ENCODE measurements at regions not wholly inside any gene's neighbourhood (a gene's known extent, or its start where the extent isn't known, plus 50 kb on each side); places are given as distances from the start of the nearest gene placed in this dataset.

- no peak for FAIRE-seq
These were observed 137.6 kb downstream of the GOLIM4 start for GRCh38 chr3:167958141-167958540.

GRCh38 chr3:167952969-167953368, 142.8 kb downstream of the GOLIM4 start:
- FAIRE-seq, result no peak

- FAIRE-seq, result no peak
These were observed 145.5 kb downstream of the GOLIM4 start for GRCh38 chr3:167950212-167950611.

GRCh38 chr3:167941234-167941995, 154.3 kb downstream of the GOLIM4 start:
- FAIRE-seq, result no peak

GRCh38 chr3:167940241-167940640, 155.5 kb downstream of the GOLIM4 start:
- FAIRE-seq, result no peak

GRCh38 chr3:167938516-167938915, 157.2 kb downstream of the GOLIM4 start:
- no peak for FAIRE-seq

GRCh38 chr3:167936019-167936418, 159.7 kb downstream of the GOLIM4 start:
- no peak for FAIRE-seq

- no peak for FAIRE-seq
These were observed 165.3 kb downstream of the GOLIM4 start for GRCh38 chr3:167930453-167930852.

- no peak for FAIRE-seq
These were observed 165.8 kb downstream of the GOLIM4 start for GRCh38 chr3:167929968-167930367.

GRCh38 chr3:167928381-167928780, 167.3 kb downstream of the GOLIM4 start:
- FAIRE-seq, result no peak

- no peak for FAIRE-seq
These were observed 175.0 kb downstream of the GOLIM4 start for GRCh38 chr3:167920747-167921146.

- FAIRE-seq, result no peak
These were observed 176.1 kb downstream of the GOLIM4 start for GRCh38 chr3:167919590-167919989.

GRCh38 chr3:167918686-167919085, 177.0 kb downstream of the GOLIM4 start:
- FAIRE-seq, result no peak

GRCh38 chr3:167918008-167918596, 177.6 kb downstream of the GOLIM4 start:
- no peak for FAIRE-seq

GRCh38 chr3:167913219-167913835, 177.8 kb downstream of the SERPINI1 start:
- FAIRE-seq, result no peak

- FAIRE-seq, result no peak
These were observed 174.4 kb downstream of the SERPINI1 start for GRCh38 chr3:167909952-167910351.

- no peak for FAIRE-seq
These were observed 174.0 kb downstream of the SERPINI1 start for GRCh38 chr3:167909504-167909896.

- no peak for FAIRE-seq
These were observed 173.4 kb downstream of the SERPINI1 start for GRCh38 chr3:167908746-167909503.

GRCh38 chr3:167908221-167908620, 172.7 kb downstream of the SERPINI1 start:
- FAIRE-seq, result no peak

- FAIRE-seq, result no peak
These were observed 165.6 kb downstream of the SERPINI1 start for GRCh38 chr3:167901138-167901537.

- FAIRE-seq, result no peak
These were observed 163.6 kb downstream of the SERPINI1 start for GRCh38 chr3:167899093-167899492.

GRCh38 chr3:167898091-167898490, 162.6 kb downstream of the SERPINI1 start:
- FAIRE-seq, result no peak

GRCh38 chr3:167895684-167896083, 160.2 kb downstream of the SERPINI1 start:
- FAIRE-seq, result no peak

Measured in TTC549 (cell line).